ENCODE measurements at regions not wholly inside any gene's neighbourhood (a gene's known extent, or its start where the extent isn't known, plus 50 kb on each side); places are given as distances from the start of the nearest gene placed in this dataset.

DNA sequence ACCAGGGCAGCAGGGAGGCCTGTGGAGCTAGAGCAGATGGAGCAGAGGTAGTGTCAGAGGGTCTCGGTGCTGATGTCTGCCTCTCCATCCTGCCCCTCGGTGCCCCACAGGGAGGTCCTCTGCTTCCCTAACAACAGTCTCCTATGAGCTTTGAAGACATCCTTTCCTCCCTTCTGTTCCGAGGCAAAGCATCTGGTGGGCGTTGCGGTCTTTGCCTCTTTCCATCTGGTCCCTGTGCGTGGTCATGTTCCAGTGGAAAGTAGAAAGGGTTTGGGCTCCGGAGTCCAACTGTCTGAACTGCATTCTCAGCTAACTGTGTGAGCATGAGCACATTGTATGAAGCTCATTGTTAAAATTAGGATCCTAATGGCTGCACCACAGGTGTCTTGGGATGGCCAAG lies 370.6 kb downstream of the AACS start:
- DNase-seq, result no peak

DNA sequence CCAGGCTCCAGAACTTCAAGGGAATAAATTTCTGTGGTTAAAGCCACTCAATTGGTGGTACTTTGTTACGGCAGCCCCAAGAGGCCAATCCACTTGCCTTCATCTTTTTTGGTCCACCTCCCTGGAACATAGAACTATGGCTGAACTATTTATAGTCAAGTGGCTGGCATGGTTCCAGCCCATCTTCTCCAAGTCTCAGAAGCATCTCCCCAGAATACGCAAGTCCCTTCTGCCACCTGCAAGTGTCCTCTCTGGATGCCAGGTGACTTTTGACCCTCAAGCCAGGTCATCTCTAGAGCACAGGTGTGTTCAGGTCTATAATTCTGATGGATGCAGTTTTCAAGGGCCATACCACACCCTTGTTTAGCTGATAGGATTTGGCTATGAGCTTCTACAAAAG lies 371.5 kb downstream of the AACS start:
- no peak for DNase-seq

DNA sequence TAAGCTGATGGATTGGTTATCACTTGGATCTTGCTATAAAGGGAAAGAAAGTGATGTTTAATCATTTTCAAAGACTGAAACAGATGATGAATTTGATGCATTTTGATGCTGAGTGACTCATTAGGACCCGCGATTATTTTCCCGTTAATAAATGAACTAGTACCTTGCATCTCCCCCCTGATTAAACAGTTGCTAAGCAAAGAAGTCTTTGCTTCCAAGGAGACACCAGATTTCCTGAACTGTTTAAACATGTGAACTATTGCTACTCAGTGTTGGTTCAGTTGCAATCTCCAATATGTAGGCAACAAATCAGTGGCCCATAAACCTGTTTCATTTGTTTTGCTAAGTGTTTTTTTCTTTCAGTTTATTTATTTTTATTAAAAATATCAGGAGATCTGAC lies 375.2 kb downstream of the AACS start:
- DNase-seq, result no peak

DNA sequence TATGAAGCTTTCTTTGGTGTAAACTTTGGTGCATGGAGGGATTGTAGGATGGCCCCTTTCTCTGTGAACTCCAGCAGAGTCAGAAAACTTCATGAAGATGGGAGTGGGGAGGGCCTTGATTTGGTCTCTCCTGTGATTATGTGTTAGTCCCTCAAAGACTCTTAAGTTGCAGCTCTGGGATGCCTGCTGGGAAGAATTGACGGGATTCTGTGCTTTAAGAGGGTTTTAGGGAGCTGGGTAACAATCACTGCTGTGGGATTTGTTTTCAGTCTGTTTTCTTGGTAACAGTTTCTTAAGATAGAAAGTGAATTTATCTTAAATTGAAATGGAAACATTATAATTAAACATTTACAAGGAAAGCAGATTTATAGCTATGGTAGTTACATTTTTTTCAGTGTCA lies 378.1 kb downstream of the AACS start:
- DNase-seq, result no peak

DNA sequence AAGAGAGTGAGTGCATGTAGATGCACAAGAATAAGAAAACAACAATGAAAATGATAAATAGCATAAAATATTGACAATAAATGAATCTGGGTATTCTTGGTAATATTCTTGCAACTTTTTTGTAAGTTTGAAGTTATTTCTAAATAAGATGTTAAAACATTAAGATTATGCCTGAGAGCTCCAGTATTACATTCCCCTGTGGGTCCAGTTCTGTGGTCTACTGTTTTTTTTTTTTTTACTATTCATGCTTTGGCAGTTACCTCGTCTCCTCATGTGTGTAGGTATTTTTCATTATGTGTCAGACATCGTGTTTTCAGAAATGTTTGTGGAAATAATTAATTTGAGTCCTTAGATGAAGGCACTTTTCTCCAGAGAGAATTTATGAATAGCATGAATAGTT lies 386.2 kb downstream of the AACS start:
- no peak for DNase-seq

DNA sequence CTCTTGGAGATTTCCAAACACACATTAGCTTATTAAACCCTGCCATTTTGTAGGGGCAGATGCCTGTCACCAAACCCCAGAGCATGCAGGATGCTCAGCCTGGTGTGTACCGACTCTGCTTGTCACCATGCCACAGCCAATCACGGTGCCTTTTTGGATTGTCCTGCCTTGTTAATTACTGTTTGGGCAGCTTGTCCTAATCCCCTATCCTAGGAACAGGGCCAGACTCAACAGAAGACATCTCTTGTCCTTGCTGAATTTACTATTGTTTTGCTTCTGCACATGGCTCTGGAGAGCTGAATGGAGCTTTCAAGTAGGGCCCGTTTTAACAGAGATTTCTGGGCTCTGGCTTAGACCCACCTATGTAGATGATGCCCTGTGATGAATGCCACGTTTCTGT lies 388.5 kb downstream of the AACS start:
- no peak for DNase-seq

DNA sequence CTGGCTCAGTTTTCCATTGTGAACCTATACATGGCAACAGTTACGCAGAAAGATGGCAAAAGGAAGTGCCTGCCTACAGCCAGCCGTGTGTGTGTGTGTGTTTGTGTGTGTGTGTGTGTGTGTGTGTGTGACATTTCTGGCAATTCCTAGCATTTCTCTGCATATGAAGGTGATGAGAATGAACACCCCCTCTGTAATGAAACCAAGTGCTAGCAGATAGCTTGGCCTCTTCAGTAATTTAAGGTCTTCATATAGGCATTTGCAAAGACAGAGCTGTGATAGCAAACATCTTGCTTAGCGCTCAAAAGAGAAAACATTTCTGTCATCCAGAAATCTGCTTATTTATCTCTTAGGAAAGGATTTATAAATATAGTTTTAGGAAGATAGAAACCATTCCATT lies 389.1 kb downstream of the AACS start:
- DNase-seq, result no peak

DNA sequence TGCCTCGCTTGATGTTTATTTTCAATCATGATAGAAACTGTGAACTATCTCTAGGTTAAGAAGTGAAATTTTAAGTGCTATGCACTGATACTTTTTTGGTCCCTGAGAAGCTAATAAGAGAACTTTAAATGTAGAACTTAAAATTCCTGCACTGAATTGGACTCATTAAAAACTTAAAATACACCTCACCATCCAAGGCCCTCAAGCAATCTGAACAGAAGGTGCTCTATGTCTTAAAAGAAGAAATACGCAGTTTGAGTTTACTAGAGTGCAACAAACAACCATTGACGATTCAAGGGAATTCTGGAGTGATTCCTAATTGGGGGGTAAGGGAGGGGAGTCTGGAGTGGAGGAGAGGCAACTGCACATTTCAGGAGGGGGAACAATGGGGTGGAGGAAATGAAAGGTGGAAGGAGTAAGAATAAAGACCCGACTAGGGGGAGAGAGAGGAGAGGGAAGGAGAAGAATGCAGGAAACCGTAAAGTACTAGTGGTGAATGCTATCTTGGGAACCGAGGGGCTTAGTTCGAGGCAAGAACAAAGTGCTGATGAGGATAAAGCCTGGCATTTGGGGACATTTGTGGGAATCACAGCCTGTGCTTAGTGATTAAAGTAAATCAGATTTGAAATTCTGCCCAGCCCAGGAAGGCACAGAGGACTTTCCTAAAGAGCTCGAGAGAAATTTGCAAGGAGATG lies 389.7 kb downstream of the AACS start:
- no peak for DNase-seq

DNA sequence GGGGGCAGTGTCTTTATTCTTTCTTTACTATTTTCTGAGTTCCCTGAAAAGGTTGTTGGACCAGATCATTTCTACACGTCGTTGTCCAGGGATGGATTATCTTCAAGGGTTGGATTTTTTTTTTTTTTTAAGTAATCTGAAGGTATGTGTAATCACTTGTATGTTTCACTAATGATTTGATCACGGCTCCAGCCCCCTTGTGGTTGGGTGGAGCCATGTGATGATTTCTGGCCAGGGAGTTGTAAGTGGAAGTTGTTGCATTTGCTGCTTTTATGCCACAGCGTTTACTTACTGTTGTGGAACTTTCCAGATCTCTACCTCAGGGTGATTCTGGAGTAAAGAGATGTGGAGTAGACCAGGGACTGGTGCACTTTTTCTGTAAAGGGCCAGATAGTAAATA lies 390.3 kb downstream of the AACS start:
- no peak for DNase-seq

DNA sequence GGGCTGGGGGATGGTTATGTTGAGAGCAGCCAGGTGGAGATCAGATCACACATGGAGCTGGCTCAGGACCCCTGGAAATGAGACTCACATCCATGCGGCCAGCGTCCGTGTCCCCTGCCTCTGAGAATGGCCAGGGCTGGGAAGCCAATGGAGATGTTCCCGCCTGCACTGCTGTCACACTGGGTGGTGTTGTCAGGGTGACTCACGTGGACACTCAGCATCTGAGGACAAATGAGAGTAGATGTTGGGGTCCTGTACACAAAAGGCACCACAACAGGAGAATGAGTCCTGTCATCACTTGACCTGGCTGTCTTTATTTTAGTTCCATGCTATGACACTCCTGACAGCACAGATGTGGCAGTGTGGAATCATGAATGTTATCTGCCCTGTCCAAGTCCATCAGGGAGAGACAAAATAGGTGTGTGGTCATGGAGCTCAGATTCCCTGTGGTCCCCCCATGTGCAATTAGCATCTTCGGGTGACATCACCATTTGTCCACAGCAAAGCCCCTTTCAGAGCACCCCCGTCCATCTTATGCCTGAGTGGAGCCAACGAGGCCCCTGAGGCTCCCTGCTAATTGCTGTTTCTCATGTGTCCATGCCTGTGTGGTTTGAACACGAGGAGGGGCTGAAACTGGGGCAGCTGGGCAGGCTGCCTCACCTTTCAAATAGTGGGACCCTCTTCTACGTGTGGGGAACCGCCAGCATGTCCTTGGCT lies 393.5 kb downstream of the AACS start:
- peak; percentile 62 for DNase-seq

DNA sequence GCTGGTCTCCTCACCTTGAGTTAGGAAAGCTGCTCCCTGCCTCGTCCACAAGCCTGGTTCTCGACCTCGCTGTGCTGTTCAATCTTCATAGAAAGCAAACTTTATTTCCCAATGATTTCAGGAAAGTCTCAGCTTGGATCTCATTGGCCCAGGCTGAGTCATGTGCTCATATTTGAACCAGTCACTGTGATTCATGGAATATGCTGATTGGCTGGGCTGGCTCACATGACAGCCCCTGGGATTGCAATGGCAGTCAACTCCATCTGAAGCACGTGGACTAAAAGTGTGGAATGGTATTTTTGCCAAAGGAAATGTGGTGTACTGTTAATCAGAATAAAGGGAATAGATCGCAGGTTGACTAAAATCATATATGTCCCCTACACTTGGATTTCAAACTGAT lies 396.6 kb downstream of the AACS start:
- DNase-seq, result no peak

DNA sequence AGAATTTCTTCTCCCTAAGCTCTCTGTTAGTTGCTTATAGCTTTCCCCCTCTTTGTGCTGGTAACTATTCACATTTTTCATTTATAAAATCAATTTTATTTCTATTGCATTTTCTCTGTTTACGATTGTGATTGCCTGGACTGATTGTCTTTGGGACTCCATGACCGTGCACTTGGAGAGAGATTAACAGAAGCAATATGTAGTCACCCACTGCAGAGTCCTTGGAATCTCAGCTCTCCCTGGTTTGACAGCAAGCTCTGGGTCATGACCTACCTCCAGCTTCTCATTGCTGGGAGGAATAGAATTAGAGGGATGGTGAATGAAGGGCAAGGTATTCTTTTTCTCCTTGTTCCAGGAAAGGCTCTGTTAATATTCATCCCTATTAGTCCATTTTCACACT lies 398.2 kb downstream of the AACS start:
- no peak for DNase-seq

DNA sequence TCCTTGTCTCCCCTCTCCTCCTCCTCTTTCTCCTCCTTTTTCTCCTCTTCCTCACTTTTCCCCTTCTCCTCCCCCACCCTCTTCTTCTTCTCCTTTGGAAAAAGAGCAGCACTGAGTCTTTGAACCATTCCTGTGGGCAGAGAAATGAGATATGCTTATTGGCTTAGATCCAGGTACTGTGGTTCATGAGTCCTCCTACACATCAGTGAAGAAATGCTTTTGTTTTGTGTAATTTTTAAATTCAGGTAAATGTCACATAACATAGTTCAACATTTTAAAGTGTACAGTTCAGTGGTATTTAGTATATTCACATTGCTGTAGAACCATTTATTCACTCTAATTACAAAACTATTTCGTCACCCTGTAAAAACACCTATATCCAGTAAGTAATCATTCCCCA lies 402.1 kb downstream of the AACS start:
- DNase-seq, result no peak

DNA sequence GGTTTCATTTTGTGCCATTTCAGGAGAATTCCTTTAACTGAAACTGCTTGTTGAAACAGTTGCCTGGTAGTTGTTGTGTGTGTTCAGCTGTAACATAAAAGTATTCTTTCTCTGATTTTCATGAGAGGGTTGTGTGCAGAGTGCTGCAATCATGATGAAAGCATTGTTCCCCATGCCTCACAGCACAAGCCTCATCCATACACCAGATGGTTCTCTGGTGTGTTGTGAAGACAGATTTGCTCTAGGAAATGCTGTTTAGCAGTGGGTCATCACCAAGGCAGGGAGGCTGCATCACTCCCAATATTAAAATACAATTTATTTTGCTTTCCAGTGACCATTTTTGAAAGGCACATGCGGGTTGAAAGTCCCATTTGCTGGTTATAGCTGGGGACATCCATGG lies 404.4 kb downstream of the AACS start:
- DNase-seq, result no peak

DNA sequence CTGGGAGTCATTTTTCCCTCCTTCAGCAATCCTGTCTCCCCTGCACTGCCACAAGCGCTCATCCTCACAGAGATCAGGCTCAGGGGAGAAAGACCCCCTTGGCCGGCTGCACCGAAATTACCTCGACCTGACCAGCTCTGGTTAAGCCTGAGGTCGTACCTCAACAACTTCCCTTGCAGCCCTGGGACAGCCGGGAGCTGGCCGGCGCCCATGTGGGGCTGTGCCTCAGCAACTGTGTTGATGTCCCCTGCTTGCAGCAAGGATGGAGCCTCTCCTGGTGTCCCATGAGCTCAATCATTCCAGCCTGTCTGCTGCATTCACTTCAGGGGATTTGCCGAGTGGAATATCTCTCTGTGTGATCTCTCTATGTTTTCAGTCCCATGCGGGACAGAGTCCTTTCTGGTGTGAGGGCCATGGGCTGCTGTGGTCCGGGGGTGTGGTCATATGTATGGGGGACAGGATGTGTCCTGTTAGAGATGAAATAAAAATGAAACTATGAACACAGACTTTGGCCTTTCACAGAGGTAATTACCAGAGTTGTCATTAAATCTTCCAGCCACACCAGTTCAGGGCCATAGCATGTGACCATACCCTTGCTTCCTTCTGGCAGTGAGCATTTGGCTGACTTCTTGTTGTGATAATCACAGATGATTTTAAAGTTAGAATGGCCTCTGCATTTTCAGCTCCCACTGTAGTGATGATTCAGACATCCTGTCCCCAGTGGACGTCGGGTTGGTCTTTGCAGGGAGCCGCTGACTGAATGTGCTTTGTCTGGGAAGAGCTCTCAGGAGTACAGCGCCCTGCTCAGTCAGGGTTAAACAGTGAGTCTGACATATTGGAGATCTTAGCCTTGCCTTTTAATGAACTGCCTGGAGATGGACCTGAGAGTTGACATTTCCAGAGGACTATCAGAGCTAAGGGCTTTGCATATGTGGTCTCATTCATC lies 405.9 kb downstream of the AACS start:
- DNase-seq, result peak; percentile 27

DNA sequence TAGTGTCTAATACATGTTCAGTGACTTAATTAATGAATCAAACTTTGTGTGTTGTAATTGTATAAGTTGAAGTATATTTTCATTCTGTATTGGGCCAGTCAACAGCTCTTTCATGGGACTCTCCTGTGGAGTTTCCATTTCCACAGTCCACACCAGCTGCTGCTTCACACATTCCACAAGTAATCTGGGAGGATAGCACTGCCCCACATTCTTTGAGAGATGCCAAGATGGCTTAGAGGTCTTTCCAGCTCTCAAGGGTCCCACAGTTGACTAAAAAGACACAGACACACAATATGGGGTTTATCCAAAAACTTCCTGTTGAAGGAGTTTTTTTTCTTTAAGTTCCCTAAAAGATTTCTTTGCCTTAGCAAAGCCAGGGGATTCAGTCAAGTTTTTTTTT lies 408.3 kb downstream of the AACS start:
- DNase-seq, result no peak

DNA sequence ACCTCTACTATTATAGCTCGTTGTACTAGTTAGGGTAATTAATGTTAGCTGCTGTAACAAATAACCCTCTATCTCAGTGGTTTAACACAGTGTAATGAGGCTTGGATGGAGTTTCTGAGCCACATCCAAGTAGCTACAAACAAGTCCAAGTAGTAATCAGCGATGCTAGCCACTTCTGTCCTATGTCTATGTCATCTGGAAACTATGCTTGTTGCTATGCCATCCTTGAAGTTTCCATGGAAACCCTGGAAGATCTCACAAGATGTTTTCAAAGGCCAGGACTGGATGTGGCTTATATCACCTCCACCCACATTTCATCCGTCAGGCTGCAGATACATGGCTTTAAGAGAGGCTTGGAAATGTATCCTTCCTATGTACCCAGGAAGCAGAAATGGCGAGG lies 422.1 kb downstream of the AACS start:
- no peak for DNase-seq

DNA sequence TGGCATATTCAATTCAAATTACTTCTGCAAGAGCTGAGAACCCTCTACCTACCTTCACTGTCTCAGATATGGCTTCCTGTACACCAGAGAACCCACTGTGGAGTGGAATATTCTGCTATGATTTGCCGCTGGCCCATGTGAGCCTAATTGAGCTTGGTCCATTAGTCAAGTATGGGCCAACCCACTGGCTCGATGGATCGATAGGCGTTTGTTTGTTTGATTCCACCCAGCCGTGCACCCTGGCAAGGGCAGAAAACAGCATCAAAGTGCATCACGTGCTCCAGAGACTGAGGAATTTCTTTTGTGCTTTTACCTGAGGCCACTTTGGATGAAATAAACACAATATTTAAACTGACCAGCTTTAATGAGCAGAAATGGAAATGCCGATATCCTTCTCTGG lies 426.3 kb downstream of the AACS start:
- DNase-seq, result peak; percentile 42

DNA sequence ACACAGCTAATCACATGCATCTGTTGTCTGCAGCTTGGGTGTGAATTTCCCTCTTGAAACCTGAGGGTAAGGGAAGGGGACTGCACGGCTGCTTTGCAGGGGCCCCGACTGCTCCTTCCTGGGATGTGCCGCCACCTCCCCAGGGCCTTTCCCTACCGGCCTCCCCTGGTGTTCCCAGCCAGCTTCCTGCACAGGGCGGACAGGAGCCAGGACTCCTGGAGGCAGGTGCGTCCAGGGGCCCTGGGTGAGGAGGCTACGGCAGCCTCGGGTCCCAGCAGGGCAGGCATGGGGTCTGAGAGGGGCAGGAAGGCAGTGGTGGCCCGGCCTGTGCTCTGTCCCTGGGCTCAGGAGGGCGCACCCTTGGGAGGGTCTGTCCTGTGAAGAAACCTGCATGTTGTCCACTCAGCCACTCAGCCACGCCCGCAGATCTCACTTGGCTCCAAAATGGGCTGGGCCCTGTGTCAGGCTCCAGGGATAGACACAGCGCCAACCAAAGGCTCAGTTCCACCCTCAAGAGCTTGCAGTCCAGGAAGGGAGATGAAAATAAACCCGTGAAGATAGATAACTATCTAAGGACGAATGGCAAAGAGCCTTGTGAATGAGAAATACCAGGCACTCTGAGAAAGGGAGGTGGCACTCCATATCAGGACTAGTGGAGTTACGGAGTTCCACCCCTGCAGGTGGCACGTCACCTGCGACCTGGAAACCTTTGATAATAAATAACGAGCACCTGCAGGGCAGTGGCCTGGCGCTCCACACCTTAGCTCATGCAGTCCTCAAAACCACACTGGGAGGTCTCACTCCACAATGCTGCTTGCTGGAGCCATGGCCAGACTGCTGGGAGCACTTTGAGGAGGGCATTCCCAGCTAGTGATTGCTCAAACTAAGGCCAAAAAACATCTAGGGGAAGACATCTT lies 427.4 kb downstream of the AACS start:
- DNase-seq, result no peak

DNA sequence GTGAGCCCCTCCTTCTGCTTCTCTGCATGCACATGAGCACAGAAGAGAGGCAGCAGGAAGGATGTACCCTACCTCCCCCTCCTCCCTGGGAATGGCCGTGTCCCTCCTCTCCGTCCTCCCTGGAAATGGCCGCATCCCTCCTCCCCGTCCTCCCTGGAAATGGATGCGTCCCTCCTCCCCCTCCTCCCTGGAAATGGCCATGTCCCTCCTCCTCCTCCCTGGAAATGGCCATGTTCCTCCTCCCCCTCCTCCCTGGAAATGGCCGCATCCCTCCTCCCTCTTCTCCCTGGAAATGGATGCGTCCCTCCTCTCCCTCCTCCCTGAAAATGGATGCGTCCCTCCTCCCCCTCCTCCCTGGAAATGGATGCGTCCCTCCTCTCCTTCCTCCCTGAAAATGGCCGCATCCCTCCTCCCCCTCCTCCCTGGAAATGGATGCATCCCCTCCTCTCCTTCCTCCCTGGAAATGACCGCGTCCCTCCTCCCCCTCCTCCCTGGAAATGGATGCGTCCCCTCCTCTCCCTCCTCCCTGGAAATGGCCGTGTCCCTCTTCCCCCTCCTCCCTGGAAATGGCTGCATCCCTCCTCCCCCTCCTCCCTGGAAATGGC lies 428.6 kb downstream of the AACS start:
- no peak for DNase-seq

DNA sequence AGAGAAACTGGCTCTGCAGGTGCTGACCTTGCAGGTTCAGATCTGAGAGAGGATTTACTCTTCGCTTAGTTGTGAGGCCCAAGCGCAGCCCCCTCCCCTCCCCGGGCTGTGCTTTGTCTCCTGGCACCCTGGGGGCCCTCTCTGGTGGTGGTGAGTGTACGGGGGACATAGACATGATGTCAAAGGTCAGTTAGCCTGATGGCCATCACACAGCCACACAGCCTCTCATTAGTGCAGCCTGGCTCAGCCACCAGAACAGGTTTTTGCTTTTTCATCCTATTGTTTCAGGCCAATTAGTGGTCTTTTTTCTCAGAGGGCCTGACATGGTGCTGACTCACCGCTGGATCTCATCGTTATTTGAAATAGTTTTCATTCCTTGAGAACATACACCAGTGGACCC lies 437.9 kb downstream of the AACS start:
- peak; percentile 49 for DNase-seq

DNA sequence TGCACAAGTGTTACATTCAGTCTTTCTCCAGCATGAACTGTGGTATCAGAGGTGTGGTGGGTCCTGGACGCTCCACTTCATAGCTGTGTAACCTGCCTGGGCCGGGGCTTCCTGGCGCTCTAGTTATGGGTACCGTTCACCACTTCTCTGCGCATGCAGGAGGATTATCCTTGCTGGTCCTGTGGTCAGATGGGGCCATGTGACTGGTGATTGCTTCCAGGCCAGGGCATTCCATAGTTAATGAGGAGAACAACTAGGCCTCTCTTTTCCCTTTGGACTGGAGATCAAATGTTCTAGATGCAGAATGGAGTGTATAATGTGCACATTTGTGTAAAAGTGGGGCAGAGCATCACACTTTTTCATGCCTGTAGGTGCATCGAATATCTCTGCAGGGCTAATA lies 444.0 kb downstream of the AACS start:
- no peak for DNase-seq

Measured in retina (tissue), 1 donor.